GM18868 (cell line): ENCODE measurements at regions not wholly inside any gene's neighbourhood (a gene's known extent, or its start where the extent isn't known, plus 50 kb on each side); places are given as distances from the start of the nearest gene placed in this dataset.

ENCODE experiments used
- ATAC-seq: cut with Tn5 transposase; IDR thresholded peaks from one replicate; pipeline ENCODE4 v1.9.1; 2021; ENCODE audit warnings: mild to moderate bottlenecking, moderate library complexity; ENCODE audit not compliant: unreplicated experiment

DNA sequence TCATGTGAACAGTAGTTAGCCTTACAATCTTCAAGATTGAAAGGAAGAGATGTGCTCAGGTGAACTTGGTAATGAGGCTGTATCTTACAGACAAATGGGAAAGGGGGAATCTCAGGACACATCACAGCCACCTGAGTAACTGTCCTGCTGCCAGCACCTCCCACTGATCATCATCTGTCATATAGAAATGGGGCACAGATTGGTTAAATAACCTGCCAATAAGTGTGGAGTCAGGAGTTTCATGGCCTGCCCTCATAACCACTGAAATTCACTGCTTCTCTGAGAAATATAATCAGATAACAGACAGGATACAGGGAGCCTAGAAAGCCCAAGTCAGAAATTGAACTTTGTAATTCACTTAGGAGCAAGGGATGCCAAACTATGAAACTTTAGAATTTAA is 64.9 kb upstream of the TAS2R16 start:
- no peak for ATAC-seq

DNA sequence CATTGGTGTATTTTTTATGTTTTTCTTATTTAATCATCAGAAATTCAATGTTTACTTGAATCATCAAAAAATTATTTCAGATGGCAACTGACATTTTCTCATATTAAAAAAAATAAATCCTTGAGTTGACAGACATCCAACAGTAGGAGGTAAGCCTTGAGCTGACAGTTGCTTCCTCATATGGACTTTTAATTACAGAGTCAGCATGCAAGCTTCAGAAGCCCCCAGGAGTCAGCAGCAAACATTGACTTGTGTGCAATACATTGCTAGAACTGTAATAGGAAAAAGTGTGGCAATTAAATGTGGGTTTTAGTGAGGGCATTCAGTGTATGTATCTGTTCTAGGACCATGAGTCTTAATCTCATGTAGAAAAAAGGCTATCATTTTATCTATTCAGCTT is 62.4 kb upstream of the TAS2R16 start:
- ATAC-seq, result no peak

DNA sequence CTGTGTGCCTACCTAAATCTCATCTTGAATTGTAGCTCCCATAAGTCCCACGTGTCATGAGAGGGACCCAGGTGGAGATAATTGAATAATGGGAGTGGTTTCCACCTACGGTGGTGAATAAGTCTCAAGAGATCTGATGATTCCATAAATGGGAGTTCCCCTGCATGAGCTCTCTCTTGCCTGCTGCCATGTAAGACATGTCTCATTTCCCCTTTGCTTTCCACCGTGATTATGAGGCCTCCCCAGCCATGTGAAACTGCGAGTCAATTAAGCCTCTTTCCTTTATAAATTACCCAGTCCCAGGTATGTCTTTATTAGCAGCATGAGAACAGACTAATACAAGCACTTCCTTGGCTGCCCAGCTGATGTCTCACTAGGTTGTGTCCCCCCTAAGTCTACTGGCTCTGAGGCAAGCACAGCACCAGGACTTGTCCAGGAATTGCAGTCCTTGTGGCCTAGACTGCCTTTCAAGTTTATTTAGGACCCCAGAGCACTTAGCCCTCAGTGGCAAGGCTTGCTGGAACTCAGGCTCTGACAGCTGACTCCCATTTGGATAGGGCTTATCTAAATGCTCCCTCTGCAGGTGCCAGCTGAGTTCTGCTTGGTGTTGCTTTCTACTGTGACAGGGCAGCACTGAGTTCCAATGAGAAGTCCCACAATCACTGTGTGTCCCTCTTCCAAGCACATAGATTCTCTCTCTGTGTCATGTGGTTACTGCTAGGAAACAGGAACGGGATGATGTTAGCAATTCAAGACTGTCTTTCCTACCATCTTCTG is 59.0 kb upstream of the TAS2R16 start:
- ATAC-seq, result peak; percentile 69

DNA sequence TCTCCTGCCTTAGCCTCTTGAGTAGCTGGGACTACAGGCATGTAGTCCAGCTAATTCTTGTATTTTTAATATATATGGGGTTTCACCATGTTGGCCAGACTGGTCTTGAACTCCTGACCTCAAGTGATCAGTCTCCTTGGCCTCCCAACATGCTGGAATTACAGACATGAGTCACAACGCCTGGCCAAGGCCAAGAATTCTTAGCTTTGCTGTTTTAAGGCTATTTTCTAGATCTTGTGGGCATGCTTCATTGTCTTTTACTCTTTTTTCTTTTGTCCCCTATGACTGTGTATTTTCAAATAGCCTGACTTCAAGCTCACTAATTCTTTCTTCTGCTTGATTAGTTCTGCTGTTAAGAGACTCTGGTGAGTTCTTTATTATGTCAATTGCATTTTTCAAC is 56.4 kb upstream of the TAS2R16 start:
- ATAC-seq, result no peak

- ATAC-seq, result no peak
These were observed 52.5 kb upstream of the TAS2R16 start for GRCh38 chr7:123047955-123048354.
